A549 (cell line): ENCODE measurements at regions not wholly inside any gene's neighbourhood (a gene's known extent, or its start where the extent isn't known, plus 50 kb on each side); places are given as distances from the start of the nearest gene placed in this dataset.
A peak's percentile ranks its signal among the peaks of the same experiment; 100 is the strongest.

Experiments
- ATAC-seq, 2 experiments: fragments of 200-7000 bp in 1 of 2; fragments of >200 bp in 1 of 2; cut with Nextera tagmentation in 1 of 2; cut with Tn5 transposase in 1 of 2; 3 replicates each; pipeline versions ENCODE4 v1.8.0 to v1.9.1; 2018 to 2020; ENCODE audit warnings: mild to moderate bottlenecking in 1 of 2, moderate library complexity in 1 of 2
- CTCF ChIA-PET: fragments of 300-600 bp; sonication (Branson Sonifier 250); formaldehyde crosslinking; extraction: SDS; loops from one replicate; lab custom pipeline; 2021; ENCODE audit warnings: antibody characterized with exemption, inconsistent platforms; lab: Yijun Ruan, JAX
- POLR2A ChIA-PET: fragments of 350-600 bp; formaldehyde crosslinking; extraction: SDS; loops from one replicate; lab custom pipeline; 2021; ENCODE audit warnings: antibody characterized with exemption, inconsistent platforms; lab: Yijun Ruan, JAX
- DNase-seq, 2 experiments: peaks; one replicate each; pipeline versions ENCODE4 v3.0.0 to v3.0.0-alpha.2; 2011 to 2016; ENCODE audit warnings: low read depth in 1 of 2, low spot score in 1 of 2
- FAIRE-seq: peaks from 2 replicates; lab custom pipeline; 2011; peaks lifted over from hg19 to GRCh38; lab: Jason Lieb, UNC
- H3K27ac ChIP-seq, 2 experiments: fragments of >200 bp; sonication (Bioruptor Twin); formaldehyde crosslinking; 3 replicates each; pipeline ENCODE4 v1.5.1; 2016 to 2017
- H3K4me1 ChIP-seq: fragments of >200 bp; sonication (Bioruptor Twin); formaldehyde crosslinking; 3 replicates; pipeline ENCODE4 v1.6.1; 2016
- H3K4me2 ChIP-seq: fragments of >200 bp; sonication (Bioruptor Twin); formaldehyde crosslinking; 3 replicates; pipeline ENCODE4 v1.6.1; 2016
- H3K4me3 ChIP-seq: fragments of >200 bp; sonication (Bioruptor Twin); formaldehyde crosslinking; 3 replicates; pipeline ENCODE4 v1.5.1; 2016
- H3K9me3 ChIP-seq: fragments of >200 bp; sonication (Bioruptor Twin); formaldehyde crosslinking; 3 replicates; pipeline ENCODE4 v1.6.1; 2016
- ATOH8 ChIP-seq: fragments of 250-450 bp; sonication (Bioruptor Pico); IDR thresholded peaks from 2 replicates; pipeline ENCODE4 v1.5.0; 2020; ENCODE audit warnings: low read depth, mild to moderate bottlenecking, moderate library complexity
- BHLHE40 ChIP-seq: IDR thresholded peaks from 2 replicates; pipeline ENCODE4 v1.6.1; 2012; ENCODE audit warnings: low read depth, low read length, inconsistent platforms
- CEBPB ChIP-seq, 2 experiments: fragments of >200 bp in 1 of 2; sonication (Bioruptor Twin) in 1 of 2; formaldehyde crosslinking in 1 of 2; IDR thresholded peaks; 2 replicates each; pipeline ENCODE4 v1.6.1; 2012 to 2016
- CHD2 ChIP-seq: fragments of 150-350 bp; IDR thresholded peaks from 2 replicates; pipeline ENCODE4 v1.6.1; 2014; ENCODE audit warnings: low read length; ENCODE audit not compliant: partially characterized antibody
- CTCF ChIP-seq: fragments of >200 bp; sonication (Bioruptor Twin); formaldehyde crosslinking; IDR thresholded peaks from 3 replicates; pipeline ENCODE4 v1.5.1; 2016
- ESRRA ChIP-seq: fragments of 150-350 bp; IDR thresholded peaks from 2 replicates; pipeline ENCODE4 v1.6.1; 2014; ENCODE audit warnings: mild to moderate bottlenecking, low read length, borderline replicate concordance
- FOSL2 ChIP-seq, 2 experiments: fragments of 450-650 bp in 1 of 2; fragments of >200 bp in 1 of 2; sonication (Bioruptor Twin) in 1 of 2; formaldehyde crosslinking; IDR thresholded peaks; 2 replicates each; pipeline versions ENCODE4 v1.5.0 to v1.6.1; 2016 to 2020; ENCODE audit warnings: mild to moderate bottlenecking in 1 of 2, moderate library complexity in 1 of 2
- HEYL ChIP-seq: fragments of 250-450 bp; sonication (Bioruptor Pico); IDR thresholded peaks from 2 replicates; pipeline ENCODE4 v1.8.0; 2021; ENCODE audit warnings: mild to moderate bottlenecking, moderate library complexity
- HOXA7 ChIP-seq: fragments of 250-450 bp; sonication (Bioruptor Pico); IDR thresholded peaks from 2 replicates; pipeline ENCODE4 v1.5.0; 2020; ENCODE audit warnings: mild to moderate bottlenecking, moderate library complexity
- MAZ ChIP-seq: fragments of 150-350 bp; IDR thresholded peaks from 2 replicates; pipeline ENCODE4 v1.6.1; 2014; ENCODE audit warnings: antibody characterized with exemption, low read depth, low read length, borderline replicate concordance
- NFE2L2 ChIP-seq: fragments of 150-350 bp; conservative IDR thresholded peaks from 2 replicates; pipeline ENCODE4 v1.6.1; 2014; ENCODE audit warnings: low read length
- NPAS2 ChIP-seq: fragments of 250-450 bp; sonication (Bioruptor Pico); IDR thresholded peaks from 2 replicates; pipeline ENCODE4 v1.8.0; 2022; ENCODE audit warnings: mild to moderate bottlenecking, moderate library complexity, borderline replicate concordance
- PBX3 ChIP-seq: IDR thresholded peaks from 2 replicates; pipeline ENCODE4 v1.6.1; 2012
- PHF8 ChIP-seq: fragments of 200-600 bp; sonication (generic); IDR thresholded peaks from 2 replicates; pipeline ENCODE4 v1.6.1; 2016; ENCODE audit warnings: low read depth, mild to moderate bottlenecking, antibody characterized with exemption, moderate library complexity, borderline replicate concordance
- POLR2A ChIP-seq: IDR thresholded peaks from 2 replicates; pipeline ENCODE4 v1.6.1; 2012; ENCODE audit warnings: mild to moderate bottlenecking, low read length
- RAD21 ChIP-seq, 2 experiments: fragments of >200 bp in 1 of 2; sonication (Bioruptor Twin) in 1 of 2; formaldehyde crosslinking in 1 of 2; IDR thresholded peaks in 1 of 2; conservative IDR thresholded peaks in 1 of 2; 2 replicates in 1 of 2; 3 replicates in 1 of 2; pipeline ENCODE4 v1.6.1; 2012 to 2018; ENCODE audit warnings: inconsistent platforms in 1 of 2
- RFX5 ChIP-seq: fragments of 450-650 bp; IDR thresholded peaks from 2 replicates; pipeline ENCODE4 v1.7.1; 2014; ENCODE audit warnings: antibody characterized with exemption, mild to moderate bottlenecking, moderate library complexity
- RNF2 ChIP-seq: fragments of 200-600 bp; sonication (generic); IDR thresholded peaks from 2 replicates; pipeline ENCODE4 v1.6.1; 2016; ENCODE audit warnings: low read depth, mild to moderate bottlenecking, antibody characterized with exemption, moderate library complexity, borderline replicate concordance
- SMC3 ChIP-seq: fragments of >200 bp; sonication (Bioruptor Twin); formaldehyde crosslinking; IDR thresholded peaks from 3 replicates; pipeline ENCODE4 v1.6.1; 2018; ENCODE audit warnings: inconsistent platforms
- SREBF2 ChIP-seq: fragments of 450-650 bp; IDR thresholded peaks from 2 replicates; pipeline ENCODE4 v1.6.1; 2014; ENCODE audit warnings: mild to moderate bottlenecking, moderate library complexity
- TFCP2L1 ChIP-seq: fragments of 250-450 bp; sonication (Bioruptor Pico); IDR thresholded peaks from 2 replicates; pipeline ENCODE4 v1.5.0; 2021; ENCODE audit warnings: mild to moderate bottlenecking
- TP53 ChIP-seq: fragments of 250-450 bp; sonication (Bioruptor Pico); IDR thresholded peaks from 2 replicates; pipeline ENCODE4 v1.5.0; 2021; ENCODE audit warnings: mild to moderate bottlenecking, moderate library complexity
- ZNF302 ChIP-seq: fragments of 250-450 bp; sonication (Bioruptor Pico); IDR thresholded peaks from 2 replicates; pipeline ENCODE4 v1.9.0; 2021; ENCODE audit warnings: inconsistent platforms, mild to moderate bottlenecking, moderate library complexity
- ZSCAN20 ChIP-seq: fragments of 250-450 bp; sonication (Bioruptor Pico); IDR thresholded peaks from 2 replicates; pipeline ENCODE4 v1.8.0; 2022; ENCODE audit warnings: mild to moderate bottlenecking, moderate library complexity
- WGBS: methylation state at CpG from one replicate; pipeline ENCODE4 v1.1.6; 2017; ENCODE audit errors: missing lambda C conversion rate; 5-methylcytosine and 5-hydroxymethylcytosine counted together

DNA sequence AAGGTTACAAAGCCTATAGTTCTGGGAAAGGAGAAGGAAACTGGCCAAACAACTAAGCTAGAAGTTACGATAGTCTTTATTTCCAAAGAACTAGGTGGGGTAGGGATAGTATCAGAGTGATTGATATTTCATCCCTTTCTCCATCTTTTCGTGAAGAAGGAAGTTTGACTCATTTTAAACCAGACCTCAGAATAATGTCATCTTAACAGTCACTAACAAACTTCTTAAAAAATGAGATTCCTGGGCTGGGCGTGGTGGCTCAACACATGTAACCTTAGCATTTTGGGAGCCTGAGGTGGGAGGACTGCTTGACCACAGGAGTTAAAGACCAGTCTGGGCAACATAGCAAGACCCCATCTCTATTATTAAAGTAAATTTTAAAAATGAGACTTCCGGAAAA, 69.4 kb downstream of the ARL4A start:
- Histone ChIP-seq H3K4me3 (no peak overlapping the region), H3K27ac (peak overlapping the region; percentile 45 to 66; a peak in 3 of 6 replicates), H3K4me1 (peaks cover 26% of the 10 kb centered on the region), H3K9me3 (no peaks in the 10 kb centered on the region), H3K4me2 (peak overlapping the region; percentile 50; the same call in 2 of the 3 replicates)
- POLR2A ChIA-PET = no interaction called here
- DNase-seq (peak in 1 of 2 experiments; percentile 55), ATAC-seq (peak; percentile 39 to 66; a peak in 4 of 6 replicates), FAIRE-seq (no peak)
- 69% methylated on average over 4 of the region's 4 CpGs for WGBS
- CTCF ChIA-PET = interaction anchor here (0.6 kb wide), 2 partner anchors 36 to 128 kb away, joined by 3 read pairs; no protein-coding TSS in a partner anchor
- TF ChIP-seq RFX5 = no peak
- TF ChIP-seq TFCP2L1 (CRISPR knock-in tag) = no peak
- TF ChIP-seq CEBPB (IDR thresholded peaks at IDR 0.05) = no peak
- TF ChIP-seq ZNF302 (CRISPR knock-in tag) = no peak
- no peak for TF ChIP-seq MAZ
- TF ChIP-seq RAD21 (conservative IDR thresholded peaks at IDR 0.05 in 1 of 2, IDR thresholded peaks at IDR 0.05 in 1 of 2) = no peak

DNA sequence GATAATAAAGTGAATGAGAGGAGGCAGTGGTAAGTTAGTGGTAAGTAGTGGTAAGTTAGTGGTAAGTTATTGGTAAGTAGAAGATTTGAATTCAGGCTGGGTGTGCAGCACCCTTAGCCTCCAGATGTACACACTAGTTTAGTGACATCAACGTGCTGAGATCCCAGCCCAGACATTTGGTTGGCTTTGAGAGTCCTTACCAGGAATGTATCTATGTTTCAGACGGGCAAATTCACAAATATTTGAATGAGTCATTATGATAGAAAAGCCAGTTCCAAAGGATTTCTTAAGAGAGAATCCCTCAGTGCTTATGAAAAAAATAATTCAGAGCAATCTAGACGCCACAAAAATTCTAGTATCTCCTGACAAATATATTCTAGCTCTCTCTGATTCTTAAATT, 70.0 kb downstream of the ARL4A start:
- ATAC-seq (peak; percentile 74 to 86; a peak in 4 of 6 replicates), DNase-seq (peak in 1 of 2 experiments; percentile 60), FAIRE-seq (no peak)
- no peak for TF ChIP-seq SMC3
- 0 out of 2 replicates have a peak, but pooled peaks have one; percentile 21 for TF ChIP-seq FOSL2 (IDR thresholded peaks at IDR 0.05)
- TF ChIP-seq FOSL2 (CRISPR knock-in tag; IDR thresholded peaks at IDR 0.05) = peak; percentile 58
- H3K4me2 ChIP-seq = peak overlapping the region; percentile 50; the same call in 2 of the 3 replicates
- 13% methylated on average over 3 of the region's 3 CpGs for WGBS
- H3K4me3 ChIP-seq = no peak overlapping the region
- peak overlapping the region; percentile 45 to 46; a peak in 5 of 6 replicates for H3K27ac ChIP-seq
- POLR2A ChIA-PET = no interaction called here
- CTCF ChIA-PET = no interaction called here
- H3K9me3 ChIP-seq = no peaks in the 10 kb centered on the region
- H3K4me1 ChIP-seq = peaks cover 26% of the 10 kb centered on the region

- peak in 1 of 2 experiments; percentile 34 for DNase-seq
- no peaks in the 10 kb centered on the region for H3K9me3 ChIP-seq
- no peak for ATAC-seq
- no peak overlapping the region for H3K4me2 ChIP-seq
- no peak overlapping the region for H3K4me3 ChIP-seq
- peaks cover 24% of the 10 kb centered on the region for H3K4me1 ChIP-seq
- FAIRE-seq = no peak
- WGBS = 6% methylated on average over 1 of the region's 1 CpG
- no peak for TF ChIP-seq CHD2
- 0 out of 6 replicates have a peak overlapping the region, but pooled peaks of 1 of the 2 experiments have one; percentile 18 for H3K27ac ChIP-seq
- ChIA-PET CTCF (no interaction called here), POLR2A (no interaction called here)
Measured at GRCh38 chr7:12759151-12759550, 71.7 kb downstream of the ARL4A start.

DNA sequence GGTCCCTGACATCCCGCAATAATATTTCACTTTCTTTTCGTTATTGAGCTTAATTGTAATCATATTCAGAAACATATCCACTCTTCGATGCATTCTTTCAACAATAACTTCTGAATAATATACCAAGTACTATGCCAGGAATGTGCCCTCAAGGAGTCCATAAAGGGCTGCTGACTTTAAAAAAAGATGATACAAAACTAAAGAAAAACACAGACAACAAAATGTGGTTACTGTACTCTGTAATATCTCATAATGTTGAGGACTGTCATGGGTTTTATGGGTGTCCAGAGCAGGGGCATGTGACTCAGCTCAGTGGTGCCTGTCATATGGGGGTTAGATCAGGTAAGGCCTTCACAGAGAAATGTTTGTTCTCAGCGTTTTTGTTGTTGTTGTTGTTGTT, 73.7 kb downstream of the ARL4A start:
- 72% methylated on average over 4 of the region's 4 CpGs for WGBS
- FAIRE-seq (no peak), DNase-seq (no peak), ATAC-seq (no peak)
- CTCF ChIA-PET = no interaction called here
- H3K9me3 ChIP-seq = no peaks in the 10 kb centered on the region
- H3K27ac ChIP-seq = no peak overlapping the region
- POLR2A ChIA-PET = no interaction called here
- no peak overlapping the region for H3K4me2 ChIP-seq
- H3K4me3 ChIP-seq = no peak overlapping the region
- TF ChIP-seq PHF8 (no peak), SREBF2 (no peak), POLR2A (no peak), CHD2 (no peak), PBX3 (no peak), HOXA7 (no peak)
- H3K4me1 ChIP-seq = peaks cover 23% of the 10 kb centered on the region

- FAIRE-seq (no peak), DNase-seq (no peak), ATAC-seq (no peak)
- Histone ChIP-seq H3K9me3 (no peaks in the 10 kb centered on the region), H3K4me3 (no peak overlapping the region), H3K27ac (no peak overlapping the region), H3K4me1 (peaks cover 20% of the 10 kb centered on the region), H3K4me2 (no peak overlapping the region)
- WGBS = 73% methylated on average over 4 of the region's 4 CpGs
- ChIA-PET CTCF (no interaction called here), POLR2A (no interaction called here)
- no peak for TF ChIP-seq ZNF302 (CRISPR knock-in tag)
- no peak for TF ChIP-seq CTCF
- no peak for TF ChIP-seq CEBPB (IDR thresholded peaks at IDR 0.05)
- TF ChIP-seq ATOH8 (CRISPR knock-in tag) = no peak
- TF ChIP-seq CHD2 = no peak
- TF ChIP-seq RAD21 (conservative IDR thresholded peaks at IDR 0.05 in 1 of 2, IDR thresholded peaks at IDR 0.05 in 1 of 2) = no peak
- no peak for TF ChIP-seq NPAS2
- no peak for TF ChIP-seq NFE2L2
- TF ChIP-seq ZSCAN20 (CRISPR knock-in tag) = no peak
- TF ChIP-seq HEYL = no peak
- no peak for TF ChIP-seq RNF2
- no peak for TF ChIP-seq BHLHE40
- TF ChIP-seq SMC3 = no peak
- no peak for TF ChIP-seq TP53 (CRISPR knock-in tag)
- TF ChIP-seq ESRRA = no peak
Measured at GRCh38 chr7:12761691-12762090, 74.3 kb downstream of the ARL4A start.
